ENCODE measurements at regions not wholly inside any gene's neighbourhood (a gene's known extent, or its start where the extent isn't known, plus 50 kb on each side); places are given as distances from the start of the nearest gene placed in this dataset.

- DNase-seq (ENCODE audit: low spot score): no peak
- FAIRE-seq: no peak
These were observed 93.8 kb downstream of the GLRX3 start for GRCh38 chr10:130230036-130230435.

GRCh38 chr10:130230611-130231010 is 94.4 kb downstream of the GLRX3 start:
- DNase-seq (ENCODE audit: low spot score) (no peak), FAIRE-seq (no peak)

DNA sequence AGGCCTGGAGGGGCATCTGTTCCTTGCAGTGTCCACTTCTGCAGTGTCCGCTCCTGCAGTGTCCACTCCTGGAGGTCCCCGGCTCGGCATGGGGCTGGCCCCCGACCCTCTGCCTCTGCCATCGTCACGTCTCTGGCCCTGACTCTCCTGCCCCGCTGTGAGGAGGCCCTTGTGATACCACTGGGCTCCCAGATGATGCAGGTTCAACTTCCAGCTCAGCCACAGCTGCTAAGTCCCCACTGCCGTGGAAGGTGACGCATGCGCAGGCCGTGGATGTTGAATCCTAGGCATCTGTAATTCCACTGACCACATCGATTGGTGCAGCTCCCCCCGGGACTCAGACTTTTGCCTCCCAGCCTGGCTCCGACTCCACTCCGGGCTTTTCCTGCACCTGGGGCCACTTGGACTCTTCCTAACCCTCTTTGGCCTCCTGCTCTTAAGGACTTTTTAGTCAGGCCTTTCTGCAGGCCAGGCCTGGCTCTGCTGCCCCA is 95.1 kb downstream of the GLRX3 start:
- DNase-seq (ENCODE audit: low spot score) (no peak), FAIRE-seq (no peak)

DNA sequence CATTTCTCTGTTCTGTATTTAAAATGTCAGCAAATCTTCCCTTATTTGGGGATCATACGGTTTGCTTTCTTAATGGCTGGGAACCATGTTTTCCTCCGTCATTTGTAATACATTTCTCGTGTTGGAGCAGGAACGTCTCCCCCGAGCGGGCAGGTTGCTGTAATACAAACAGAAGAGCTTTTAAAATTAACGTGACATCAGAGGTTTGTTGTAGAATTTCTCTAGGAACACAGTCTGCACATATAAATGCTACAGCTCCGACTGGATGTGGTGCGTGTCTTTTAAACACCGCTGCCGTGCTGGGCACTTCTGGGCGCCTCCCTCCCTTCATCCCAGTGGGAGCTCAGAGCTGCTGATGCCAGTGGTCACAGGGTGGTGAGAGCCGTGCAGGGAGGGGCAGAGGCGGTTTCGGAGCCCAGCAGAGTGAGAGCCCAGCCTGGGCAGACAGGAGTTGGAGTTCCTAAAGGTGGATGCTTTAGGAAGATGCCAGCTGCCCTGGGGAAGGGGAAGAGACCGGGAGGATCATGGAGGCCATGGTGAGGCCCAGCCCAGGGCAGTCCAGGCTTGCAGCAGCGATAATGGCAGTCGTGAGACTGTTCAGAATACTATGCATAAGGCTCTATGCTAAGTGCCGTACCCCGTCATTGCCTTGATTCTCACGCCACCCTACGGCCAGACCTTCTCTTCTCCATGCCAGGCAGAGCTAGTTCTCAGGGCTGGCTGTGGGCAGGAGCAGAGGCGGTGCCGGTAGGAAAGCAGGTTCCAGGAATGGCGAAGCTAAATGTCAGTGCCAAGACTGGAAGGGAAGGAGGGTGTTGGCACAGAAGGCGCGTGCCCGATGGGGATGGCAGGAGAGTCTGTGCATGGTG is 96.2 kb downstream of the GLRX3 start:
- no peak for FAIRE-seq
- DNase-seq (ENCODE audit: low spot score): no peak

GRCh38 chr10:130233035-130233360 is 96.8 kb downstream of the GLRX3 start:
- FAIRE-seq (no peak), DNase-seq (ENCODE audit: low spot score) (no peak)

DNA sequence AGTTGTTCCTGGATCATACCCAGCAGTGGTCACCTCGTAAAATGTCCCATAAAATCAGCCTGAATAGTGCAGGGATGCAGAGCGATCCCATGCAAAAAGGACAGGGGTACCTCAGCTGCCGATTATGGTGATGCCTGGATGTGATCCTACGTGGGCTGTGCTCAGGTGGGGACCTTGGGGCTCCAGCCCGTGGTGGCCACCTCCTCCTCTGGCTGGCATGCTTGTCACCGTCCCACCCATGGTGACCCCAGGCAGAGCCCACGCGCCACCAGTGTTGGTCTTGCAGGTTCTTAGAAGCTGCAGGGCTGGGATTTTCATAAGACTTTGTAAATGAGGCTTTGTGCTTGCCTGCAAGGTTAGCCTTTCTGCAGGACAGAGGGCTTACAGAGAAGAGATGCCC is 97.2 kb downstream of the GLRX3 start:
- FAIRE-seq: no peak

GRCh38 chr10:130234171-130234965 is 98.2 kb downstream of the GLRX3 start:
- no peak for DNase-seq (ENCODE audit: low spot score)
- no peak for FAIRE-seq

More for the DNA sequence above, 97.2 kb downstream of the GLRX3 start:
- DNase-seq (ENCODE audit: low spot score): no peak

DNA sequence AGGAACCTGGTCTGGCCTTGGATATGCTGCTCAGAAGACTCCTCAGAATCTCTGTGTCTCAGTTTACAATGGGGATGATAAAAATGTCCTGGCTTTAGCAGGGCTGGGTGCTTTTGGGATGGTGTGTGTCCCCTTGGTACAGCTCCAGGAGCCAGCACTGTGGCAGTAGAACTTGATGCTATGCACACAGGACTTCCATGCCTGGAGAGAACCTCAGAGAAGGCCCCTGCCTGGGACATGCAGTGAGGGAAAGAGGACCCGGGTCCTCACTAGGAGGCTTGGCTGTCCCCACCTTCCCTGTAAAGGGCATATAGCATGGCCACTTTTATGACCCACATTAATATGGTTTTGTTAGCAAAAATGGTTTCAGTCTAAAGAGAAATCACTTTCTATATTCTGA is 100.5 kb downstream of the GLRX3 start:
- FAIRE-seq (no peak), DNase-seq (ENCODE audit: low spot score) (no peak)

GRCh38 chr10:130240409-130240808 is 104.2 kb downstream of the GLRX3 start:
- no peak for FAIRE-seq

GRCh38 chr10:130242513-130242912 is 106.3 kb downstream of the GLRX3 start:
- FAIRE-seq (no peak), DNase-seq (ENCODE audit: low spot score) (no peak)

More at GRCh38 chr10:130240409-130240808, 104.2 kb downstream of the GLRX3 start:
- DNase-seq (ENCODE audit: low spot score): no peak

DNA sequence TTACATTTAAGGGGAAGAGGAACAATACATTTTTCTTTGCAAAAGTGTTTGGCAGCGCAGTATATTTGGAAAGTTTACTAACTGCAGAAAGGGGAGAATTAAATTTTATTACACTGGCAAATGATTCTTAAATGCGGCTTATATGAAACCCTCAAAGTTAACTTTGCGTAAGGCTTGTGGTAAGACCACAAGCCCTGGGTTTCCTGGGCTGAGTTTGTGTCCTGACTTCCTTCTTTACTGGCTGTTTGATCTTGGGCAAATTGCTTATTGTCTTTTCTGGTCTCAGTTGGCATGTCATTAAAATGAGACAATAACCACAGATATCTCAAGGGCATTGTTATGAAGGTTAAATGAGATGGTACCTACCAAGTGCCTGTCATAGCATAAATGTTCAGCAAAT is 106.8 kb downstream of the GLRX3 start:
- DNase-seq (ENCODE audit: low spot score) (no peak), FAIRE-seq (no peak)

GRCh38 chr10:130244031-130244927 is 108.1 kb downstream of the GLRX3 start:
- FAIRE-seq (no peak), DNase-seq (ENCODE audit: low spot score) (no peak)

GRCh38 chr10:130244928-130245495 is 108.8 kb downstream of the GLRX3 start:
- FAIRE-seq: no peak
- DNase-seq (ENCODE audit: low spot score): no peak

DNA sequence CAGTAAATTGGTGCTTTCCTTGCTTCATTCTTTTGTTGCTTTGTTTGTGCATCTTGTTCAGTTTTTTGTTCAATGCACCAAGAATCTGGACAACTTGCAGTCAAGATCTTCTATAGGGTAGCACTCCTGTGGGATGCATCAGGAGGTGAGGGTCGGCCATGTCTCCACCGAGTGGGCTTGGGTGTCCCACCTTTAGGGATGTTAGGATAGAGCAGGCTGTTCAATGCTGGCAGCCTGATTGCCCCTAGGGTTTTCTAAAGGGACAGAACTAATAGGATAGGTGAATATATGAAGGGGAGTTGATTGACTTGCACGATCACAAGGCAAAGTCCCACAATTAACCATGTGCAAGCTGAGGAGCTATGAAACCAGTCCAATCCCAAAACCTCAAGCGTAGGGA is 109.9 kb downstream of the GLRX3 start:
- FAIRE-seq (no peak), DNase-seq (ENCODE audit: low spot score) (no peak)

- no peak for FAIRE-seq
- no peak for DNase-seq (ENCODE audit: low spot score)
These were observed 113.9 kb downstream of the GLRX3 start for GRCh38 chr10:130250127-130250526.

DNA sequence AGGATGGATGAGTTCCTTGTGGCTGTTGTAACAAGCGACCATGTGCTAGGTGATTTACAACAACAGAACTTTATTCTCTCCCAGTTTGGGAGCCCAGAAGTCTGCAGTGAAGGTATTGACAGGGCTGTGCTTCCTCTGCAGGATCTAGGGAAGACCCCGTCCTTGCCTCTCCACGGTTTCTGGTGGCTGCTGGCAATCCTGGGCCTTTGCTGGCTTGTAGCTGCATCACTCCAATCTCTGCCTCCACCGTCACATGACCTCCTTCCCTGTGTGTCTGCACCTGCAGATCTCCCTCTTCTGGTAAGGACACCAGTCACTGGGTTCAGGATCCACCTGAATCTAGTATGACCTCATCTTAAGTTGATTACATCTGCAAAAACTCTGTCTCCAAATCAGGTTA is 115.6 kb downstream of the GLRX3 start:
- no peak for DNase-seq (ENCODE audit: low spot score)
- FAIRE-seq: no peak

DNA sequence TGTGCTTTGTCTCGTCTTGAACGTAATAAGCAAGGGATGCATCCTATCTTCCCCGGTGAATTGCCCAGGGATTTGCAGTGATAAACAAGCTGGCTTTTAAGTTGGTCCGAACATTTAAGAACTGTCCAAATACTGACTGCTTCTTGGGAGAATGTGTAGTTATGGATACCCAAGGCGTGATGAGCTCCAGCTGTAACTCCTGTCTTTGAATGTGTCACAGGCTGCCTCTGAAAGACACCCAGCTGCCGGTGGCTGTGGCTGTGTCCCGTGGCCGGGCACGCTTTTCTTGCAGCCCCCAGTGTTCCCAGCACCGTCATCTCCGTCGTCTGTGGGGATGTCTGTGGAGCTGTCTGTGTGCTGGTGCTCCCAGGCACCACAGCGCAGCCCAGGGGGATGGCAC is 118.1 kb downstream of the GLRX3 start:
- no peak for FAIRE-seq
- DNase-seq (ENCODE audit: low spot score): no peak

DNA sequence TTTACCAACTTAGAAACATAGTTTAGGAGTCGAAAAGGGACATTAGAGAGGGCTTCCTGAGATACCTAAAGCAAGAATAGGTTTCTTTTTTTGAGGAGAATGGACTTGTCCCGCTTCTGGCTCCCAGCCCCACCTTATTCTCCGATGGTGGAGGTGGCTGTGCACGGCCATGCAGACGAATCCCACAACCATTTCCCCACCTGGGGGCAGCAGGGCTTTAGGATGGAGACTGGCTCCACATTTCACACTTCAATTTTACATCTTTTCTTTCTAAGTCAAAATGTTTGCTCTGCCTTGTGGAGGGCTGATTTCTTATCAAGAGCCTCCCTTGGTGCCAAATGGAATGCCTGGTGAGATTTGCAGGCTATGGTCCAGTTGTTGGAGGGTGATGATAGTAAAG is 118.5 kb downstream of the GLRX3 start:
- DNase-seq (ENCODE audit: low spot score): no peak
- FAIRE-seq: no peak

DNA sequence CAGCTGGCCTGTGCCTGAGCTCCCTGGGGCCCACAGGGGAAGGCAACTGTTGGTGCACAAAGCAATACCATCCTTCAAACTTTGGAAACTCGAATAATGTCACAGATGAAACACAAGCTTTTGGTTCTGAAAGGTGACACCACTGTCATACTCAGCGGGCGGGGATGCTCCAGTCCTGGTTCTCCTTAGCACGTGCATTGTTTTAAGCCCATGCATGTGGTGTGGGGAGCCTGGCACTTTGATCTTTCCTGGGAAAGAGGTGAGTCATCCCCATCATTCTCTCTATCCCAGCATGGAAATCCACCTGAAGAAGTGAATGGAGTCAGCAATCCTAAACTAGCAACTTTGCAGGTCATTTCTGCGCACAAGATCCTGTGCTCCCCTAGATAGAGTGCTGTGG is 119.6 kb downstream of the GLRX3 start:
- no peak for DNase-seq (ENCODE audit: low spot score)
- no peak for FAIRE-seq

GRCh38 chr10:130257897-130258296 is 121.7 kb downstream of the GLRX3 start:
- no peak for FAIRE-seq
- DNase-seq (ENCODE audit: low spot score): no peak

- FAIRE-seq (no peak), DNase-seq (ENCODE audit: low spot score) (no peak)
These were observed 123.2 kb downstream of the GLRX3 start for GRCh38 chr10:130259380-130259779.
